GM21619 (cell line): ENCODE measurements at regions not wholly inside any gene's neighbourhood (a gene's known extent, or its start where the extent isn't known, plus 50 kb on each side); places are given as distances from the start of the nearest gene placed in this dataset.
"Not testable (repeated sequence)": the region's sequence is repeated elsewhere in the genome, so short reads cannot be mapped to it uniquely, and the experiment has no call there.

Experiments
- ATAC-seq: cut with Tn5 transposase; IDR thresholded peaks from one replicate; pipeline ENCODE4 v1.9.1; 2021; ENCODE audit not compliant: unreplicated experiment

- ATAC-seq = peak; percentile 34
These were observed 103.6 kb upstream of the CHD1 start for GRCh38 chr5:99032234-99033013.

GRCh38 chr5:99030906-99031440 is 102.2 kb upstream of the CHD1 start:
- ATAC-seq = no peak

- ATAC-seq = no peak
These were observed 100.4 kb upstream of the CHD1 start for GRCh38 chr5:99029172-99029571.

GRCh38 chr5:99028170-99028569 is 99.4 kb upstream of the CHD1 start:
- ATAC-seq = not testable (repeated sequence)

GRCh38 chr5:99025298-99026045 is 96.7 kb upstream of the CHD1 start:
- no peak for ATAC-seq

- no peak for ATAC-seq
These were observed 94.5 kb upstream of the CHD1 start for GRCh38 chr5:99023330-99023729.

- ATAC-seq = no peak
These were observed 93.4 kb upstream of the CHD1 start for GRCh38 chr5:99022250-99022649.

GRCh38 chr5:99020698-99021048 is 91.9 kb upstream of the CHD1 start:
- no peak for ATAC-seq

GRCh38 chr5:99019812-99020697 is 91.2 kb upstream of the CHD1 start:
- peak; percentile 64 for ATAC-seq

GRCh38 chr5:99019254-99019653 is 90.4 kb upstream of the CHD1 start:
- ATAC-seq = no peak

GRCh38 chr5:99010294-99010693 is 81.5 kb upstream of the CHD1 start:
- ATAC-seq = no peak

- not testable (repeated sequence) for ATAC-seq
These were observed 79.2 kb upstream of the CHD1 start for GRCh38 chr5:99008009-99008408.

GRCh38 chr5:99005506-99005905 is 76.7 kb upstream of the CHD1 start:
- ATAC-seq = no peak

- peak; percentile 100 for ATAC-seq
These were observed 76.2 kb upstream of the CHD1 start for GRCh38 chr5:99004960-99005359.

GRCh38 chr5:99000876-99001275 is 72.1 kb upstream of the CHD1 start:
- no peak for ATAC-seq

- no peak for ATAC-seq
These were observed 71.4 kb upstream of the CHD1 start for GRCh38 chr5:99000221-99000620.

GRCh38 chr5:98999631-99000030 is 70.8 kb upstream of the CHD1 start:
- ATAC-seq = no peak

GRCh38 chr5:98997000-98997399 is 68.2 kb upstream of the CHD1 start:
- ATAC-seq = no peak

- no peak for ATAC-seq
These were observed 65.8 kb upstream of the CHD1 start for GRCh38 chr5:98994611-98995010.

- no peak for ATAC-seq
These were observed 64.7 kb upstream of the CHD1 start for GRCh38 chr5:98993512-98993911.

GRCh38 chr5:98992552-98992951 is 63.7 kb upstream of the CHD1 start:
- no peak for ATAC-seq
